Lower leg skin (tissue), 3 donors: ENCODE measurements at regions not wholly inside any gene's neighbourhood (a gene's known extent, or its start where the extent isn't known, plus 50 kb on each side); places are given as distances from the start of the nearest gene placed in this dataset.

Experiments used
- CTCF ChIP-seq, 3 donors: fragments of 450-650 bp; IDR thresholded peaks; one replicate each; pipeline ENCODE4 v1.5.1; 2016; ENCODE audit warnings: antibody characterized with exemption in 3 of 3, mild to moderate bottlenecking in 3 of 3, moderate library complexity in 2 of 3
- POLR2A ChIP-seq, 2 donors: fragments of 450-650 bp; IDR thresholded peaks; one replicate each; pipeline ENCODE4 v1.6.1; 2016 to 2017; ENCODE audit warnings: antibody characterized with exemption in 2 of 2, mild to moderate bottlenecking in 1 of 2, moderate library complexity in 1 of 2

- TF ChIP-seq CTCF (IDR thresholded peaks at IDR 0.05) = no peak
- no peak for TF ChIP-seq POLR2A (IDR thresholded peaks at IDR 0.05)
Observed at GRCh38 chr22:48695731-48696305, 1131.9 kb downstream of the BRD1 start.
